Uterus (tissue), 3 donors: ENCODE measurements at regions not wholly inside any gene's neighbourhood (a gene's known extent, or its start where the extent isn't known, plus 50 kb on each side); places are given as distances from the start of the nearest gene placed in this dataset.

Experiments used
- DNase-seq, 2 donors: peaks; one replicate each; pipeline ENCODE4 v3.0.0-alpha.2; 2019 to 2020
- H3K27ac ChIP-seq, 2 donors: fragments of 200-600 bp; sonication (generic); 1 replicate in 1 of 2; 2 replicates in 1 of 2; pipeline ENCODE4 v1.5.1; 2016 to 2018
- H3K27me3 ChIP-seq, 2 donors: fragments of 200-600 bp; sonication (generic); one replicate each; pipeline ENCODE4 v1.5.1; 2018 to 2019; ENCODE audit warnings: control low read depth in 1 of 2
- H3K36me3 ChIP-seq, 2 donors: fragments of 200-600 bp; sonication (generic); one replicate each; pipeline ENCODE4 v1.5.1; 2019; ENCODE audit warnings: control low read depth in 1 of 2
- H3K4me1 ChIP-seq, 2 donors: fragments of 200-600 bp; sonication (generic); one replicate each; pipeline ENCODE4 v1.5.1; 2018 to 2019; ENCODE audit warnings: control low read depth in 1 of 2
- H3K4me3 ChIP-seq, 2 donors: fragments of 200-600 bp; sonication (generic); 1 replicate in 1 of 2; 2 replicates in 1 of 2; pipeline ENCODE4 v1.5.1; 2018 to 2019; ENCODE audit warnings: mild to moderate bottlenecking in 1 of 2
- H3K9me3 ChIP-seq, 2 donors: fragments of 200-600 bp; sonication (generic); one replicate each; pipeline ENCODE4 v1.5.1; 2019; ENCODE audit warnings: control low read depth in 1 of 2
- CTCF ChIP-seq, 4 experiments: fragments of 200-600 bp in 2 of 4; fragments of 450-650 bp in 2 of 4; sonication (generic) in 2 of 4; IDR thresholded peaks; one replicate each; pipeline ENCODE4 v1.5.1; 2016 to 2019; ENCODE audit warnings: antibody characterized with exemption in 4 of 4, mild to moderate bottlenecking in 2 of 4, moderate library complexity in 1 of 4
- POLR2A ChIP-seq, 2 donors: fragments of 450-650 bp; IDR thresholded peaks; one replicate each; pipeline ENCODE4 v1.6.1; 2016; ENCODE audit warnings: antibody characterized with exemption in 2 of 2, mild to moderate bottlenecking in 1 of 2, moderate library complexity in 1 of 2
- intact Hi-C: fragments of 100-400 bp; cut with DNase I; formaldehyde crosslinking; loops from one replicate; pipeline ENCODE4 v1.15.1; 2023; ENCODE audit warnings: low total_unique reads
- donor health status: DM: yes; HTN: yes; CAD: no.

GRCh38 chr3:76024640-76025039 is 239.3 kb upstream of the ZNF717 start:
- no peak overlapping the region for H3K27ac ChIP-seq
- H3K4me3 ChIP-seq: no peak overlapping the region
- no peaks in the 10 kb centered on the region for H3K9me3 ChIP-seq
- H3K27me3 ChIP-seq: no peaks in the 10 kb centered on the region
- intact Hi-C loops: no loop called here
- H3K4me1 ChIP-seq: no peaks in the 10 kb centered on the region
- no peak for DNase-seq
- H3K36me3 ChIP-seq: no peaks in the 10 kb centered on the region
- TF ChIP-seq CTCF (IDR thresholded peaks at IDR 0.05) (no peak), POLR2A (IDR thresholded peaks at IDR 0.05) (no peak)

- Histone ChIP-seq H3K27ac (no peak overlapping the region), H3K4me1 (no peaks in the 10 kb centered on the region), H3K36me3 (no peaks in the 10 kb centered on the region), H3K4me3 (no peak overlapping the region), H3K27me3 (no peaks in the 10 kb centered on the region), H3K9me3 (no peaks in the 10 kb centered on the region)
- no peak for DNase-seq
- no peak for TF ChIP-seq POLR2A (IDR thresholded peaks at IDR 0.05)
- TF ChIP-seq CTCF (IDR thresholded peaks at IDR 0.05): no peak
- intact Hi-C loops: no loop called here
Measured at GRCh38 chr3:76025561-76025960, 240.2 kb upstream of the ZNF717 start.

- DNase-seq: no peak
- Histone ChIP-seq H3K27ac (no peak overlapping the region), H3K9me3 (no peaks in the 10 kb centered on the region), H3K4me3 (no peak overlapping the region), H3K36me3 (no peaks in the 10 kb centered on the region), H3K4me1 (no peaks in the 10 kb centered on the region), H3K27me3 (no peaks in the 10 kb centered on the region)
- intact Hi-C loops: no loop called here
- TF ChIP-seq CTCF (IDR thresholded peaks at IDR 0.05) (no peak), POLR2A (IDR thresholded peaks at IDR 0.05) (no peak)
Measured at GRCh38 chr3:76026379-76026778, 241.0 kb upstream of the ZNF717 start.

GRCh38 chr3:76028774-76029173 is 243.4 kb upstream of the ZNF717 start:
- TF ChIP-seq POLR2A (IDR thresholded peaks at IDR 0.05) (no peak), CTCF (IDR thresholded peaks at IDR 0.05) (no peak)
- intact Hi-C loops: no loop called here
- no peak for DNase-seq
- H3K9me3 ChIP-seq: no peaks in the 10 kb centered on the region
- H3K4me3 ChIP-seq: no peak overlapping the region
- no peak overlapping the region for H3K27ac ChIP-seq
- no peaks in the 10 kb centered on the region for H3K36me3 ChIP-seq
- H3K4me1 ChIP-seq: no peaks in the 10 kb centered on the region
- H3K27me3 ChIP-seq: no peaks in the 10 kb centered on the region

- DNase-seq: no peak
Measured at GRCh38 chr3:76034649-76035048, 249.3 kb upstream of the ZNF717 start.

More at GRCh38 chr3:76034649-76035048, 249.3 kb upstream of the ZNF717 start:
- Histone ChIP-seq H3K27ac (no peak overlapping the region), H3K36me3 (no peaks in the 10 kb centered on the region), H3K4me1 (no peaks in the 10 kb centered on the region), H3K4me3 (no peak overlapping the region), H3K27me3 (no peaks in the 10 kb centered on the region), H3K9me3 (no peaks in the 10 kb centered on the region)
- intact Hi-C loops: no loop called here
- TF ChIP-seq CTCF (IDR thresholded peaks at IDR 0.05) (no peak), POLR2A (IDR thresholded peaks at IDR 0.05) (no peak)
